GM21367 (cell line): ENCODE measurements at regions not wholly inside any gene's neighbourhood (a gene's known extent, or its start where the extent isn't known, plus 50 kb on each side); places are given as distances from the start of the nearest gene placed in this dataset.
A peak's percentile ranks its signal among the peaks of the same experiment; 100 is the strongest.

ENCODE experiments used
- ATAC-seq: cut with Tn5 transposase; IDR thresholded peaks from one replicate; pipeline ENCODE4 v1.9.1; 2021; ENCODE audit not compliant: unreplicated experiment

- ATAC-seq: no peak
Observed at GRCh38 chr2:191512874-191513273, 165.1 kb upstream of the NABP1 start.

GRCh38 chr2:191514613-191515012 lies 163.3 kb upstream of the NABP1 start:
- no peak for ATAC-seq

GRCh38 chr2:191515551-191515950 lies 162.4 kb upstream of the NABP1 start:
- ATAC-seq: no peak

GRCh38 chr2:191516260-191516659 lies 161.7 kb upstream of the NABP1 start:
- no peak for ATAC-seq

- no peak for ATAC-seq
Observed at GRCh38 chr2:191521608-191522208, 156.2 kb upstream of the NABP1 start.

GRCh38 chr2:191522478-191523120 lies 155.3 kb upstream of the NABP1 start:
- no peak for ATAC-seq

GRCh38 chr2:191526091-191526490 lies 151.8 kb upstream of the NABP1 start:
- no peak for ATAC-seq

GRCh38 chr2:191526536-191526935 lies 151.4 kb upstream of the NABP1 start:
- ATAC-seq: no peak

GRCh38 chr2:191526953-191527556 lies 150.9 kb upstream of the NABP1 start:
- ATAC-seq: no peak

- no peak for ATAC-seq
Observed at GRCh38 chr2:191530618-191531017, 147.3 kb upstream of the NABP1 start.

GRCh38 chr2:191533693-191534180 lies 144.2 kb upstream of the NABP1 start:
- ATAC-seq: no peak

- no peak for ATAC-seq
Observed at GRCh38 chr2:191537921-191538320, 140.0 kb upstream of the NABP1 start.

GRCh38 chr2:191538334-191538903 lies 139.5 kb upstream of the NABP1 start:
- ATAC-seq: no peak

- ATAC-seq: no peak
Observed at GRCh38 chr2:191539068-191539467, 138.9 kb upstream of the NABP1 start.

- ATAC-seq: no peak
Observed at GRCh38 chr2:191540681-191541080, 137.3 kb upstream of the NABP1 start.

- no peak for ATAC-seq
Observed at GRCh38 chr2:191543708-191544107, 134.2 kb upstream of the NABP1 start.

GRCh38 chr2:191544461-191545062 lies 133.4 kb upstream of the NABP1 start:
- ATAC-seq: no peak

GRCh38 chr2:191545361-191545760 lies 132.6 kb upstream of the NABP1 start:
- ATAC-seq: no peak

- no peak for ATAC-seq
Observed at GRCh38 chr2:191552066-191552465, 125.9 kb upstream of the NABP1 start.

GRCh38 chr2:191554240-191554639 lies 123.7 kb upstream of the NABP1 start:
- no peak for ATAC-seq

- peak; percentile 97 for ATAC-seq
Observed at GRCh38 chr2:191555092-191555742, 122.7 kb upstream of the NABP1 start.
